Activated T-helper 2 cell treated with anti-CD3 and anti-CD28 coated beads, Interferon-gamma antibody, Interleukin-2, Interleukin-4, amounts not matched to agents 10 μg/mL and 5 μg/mL and 100 μg/mL, durations not matched to agents 14 hours and 24 hours and 36 hours (primary cell): ENCODE measurements at regions not wholly inside any gene's neighbourhood (a gene's known extent, or its start where the extent isn't known, plus 50 kb on each side); places are given as distances from the start of the nearest gene placed in this dataset.

Experiments used
- DNase-seq: peaks from one replicate; pipeline ENCODE4 v3.0.0; 2021; ENCODE audit warnings: low spot score
- H3K27ac Mint-ChIP-seq: one replicate; pipeline ENCODE4 v1.8.0; 2021; ENCODE audit warnings: mixed read lengths
- H3K27me3 Mint-ChIP-seq: one replicate; pipeline ENCODE4 v1.8.0; 2021; ENCODE audit warnings: low read depth, mixed read lengths
- H3K36me3 Mint-ChIP-seq: one replicate; pipeline ENCODE4 v1.8.0; 2021; ENCODE audit warnings: low read depth, mixed read lengths
- H3K4me1 Mint-ChIP-seq: one replicate; pipeline ENCODE4 v1.8.0; 2021; ENCODE audit warnings: low read depth, mixed read lengths
- H3K4me3 Mint-ChIP-seq: one replicate; pipeline ENCODE4 v1.8.0; 2021; ENCODE audit warnings: low read depth, mild to moderate bottlenecking, moderate library complexity, mixed read lengths
- H3K9me3 Mint-ChIP-seq: one replicate; pipeline ENCODE4 v1.8.0; 2021; ENCODE audit warnings: mixed read lengths
- intact Hi-C: fragments of 100-400 bp; cut with micrococcal nuclease; formaldehyde crosslinking; loops from one replicate; pipeline ENCODE4 v1.15.1; 2023

DNA sequence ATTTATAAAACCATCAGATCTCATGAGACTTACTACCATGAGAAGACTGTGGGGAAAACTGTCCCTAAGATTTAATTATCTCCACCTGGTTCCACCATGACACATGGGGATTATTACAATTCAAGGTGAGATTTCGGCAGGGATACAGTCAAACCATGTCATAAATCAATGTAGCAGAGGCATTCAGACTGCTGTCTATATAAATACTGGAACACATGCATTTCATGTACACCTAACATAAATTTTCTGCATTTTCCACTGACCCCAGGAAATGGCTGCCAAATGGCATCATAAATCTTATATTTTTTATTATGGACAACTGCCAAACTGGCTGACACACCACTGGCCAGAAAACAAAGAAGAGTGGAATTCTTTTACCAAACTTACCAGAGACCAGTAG is 755.1 kb upstream of the EPHA6 start:
- DNase-seq: no peak
- no peaks in the 10 kb centered on the region for H3K27me3 Mint-ChIP-seq
- intact Hi-C loops: no loop called here
- H3K4me1 Mint-ChIP-seq: no peaks in the 10 kb centered on the region
- peaks cover 29% of the 10 kb centered on the region for H3K9me3 Mint-ChIP-seq
- H3K4me3 Mint-ChIP-seq: no peak overlapping the region
- H3K36me3 Mint-ChIP-seq: no peaks in the 10 kb centered on the region
- no peak overlapping the region for H3K27ac Mint-ChIP-seq

DNA sequence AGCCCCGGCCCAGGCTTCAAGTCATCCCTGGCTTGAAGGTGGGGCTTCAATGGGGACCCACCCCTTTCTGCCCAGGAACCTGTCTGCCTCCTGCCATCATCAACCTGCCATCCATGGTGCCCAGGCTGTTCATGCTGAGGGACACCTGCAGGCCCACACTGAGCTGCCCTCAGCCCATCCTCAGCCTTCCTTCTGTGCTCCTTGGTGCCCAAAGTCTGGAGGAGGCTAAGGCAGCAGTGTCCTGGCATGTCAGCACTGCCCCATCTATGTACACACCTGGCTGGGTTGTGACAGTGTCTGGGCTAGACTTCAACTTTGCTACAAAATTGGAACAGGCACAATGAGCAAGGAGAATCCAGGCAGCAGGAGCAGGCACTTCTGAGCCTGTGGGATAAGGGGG is 745.3 kb upstream of the EPHA6 start:
- Mint-ChIP-seq H3K27ac (no peak overlapping the region), H3K27me3 (no peaks in the 10 kb centered on the region), H3K4me3 (no peak overlapping the region), H3K36me3 (no peaks in the 10 kb centered on the region), H3K4me1 (no peaks in the 10 kb centered on the region), H3K9me3 (peaks cover 16% of the 10 kb centered on the region)
- no peak for DNase-seq
- intact Hi-C loops: no loop called here

DNA sequence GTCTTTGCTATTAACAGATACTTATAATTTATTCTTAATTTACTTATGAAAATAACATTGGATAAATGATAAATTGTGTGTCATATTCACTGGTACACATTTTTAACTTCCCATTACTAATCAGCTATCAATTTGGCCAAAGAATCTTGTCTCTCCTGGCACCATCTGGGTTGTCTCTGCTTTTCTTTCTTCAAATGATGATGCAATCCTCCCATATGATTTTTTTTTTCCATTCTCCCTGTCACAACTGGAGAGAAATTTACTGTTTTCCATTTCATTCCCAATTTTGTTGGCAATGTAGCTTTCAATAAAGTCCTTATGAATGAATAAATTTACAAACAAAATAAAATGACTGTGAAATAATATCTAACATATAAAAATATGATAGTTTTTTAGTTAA is 743.7 kb upstream of the EPHA6 start:
- no peak overlapping the region for H3K27ac Mint-ChIP-seq
- no peak for DNase-seq
- H3K27me3 Mint-ChIP-seq: no peaks in the 10 kb centered on the region
- intact Hi-C loops: no loop called here
- H3K36me3 Mint-ChIP-seq: no peaks in the 10 kb centered on the region
- peaks cover 14% of the 10 kb centered on the region for H3K9me3 Mint-ChIP-seq
- no peak overlapping the region for H3K4me3 Mint-ChIP-seq
- H3K4me1 Mint-ChIP-seq: no peaks in the 10 kb centered on the region

DNA sequence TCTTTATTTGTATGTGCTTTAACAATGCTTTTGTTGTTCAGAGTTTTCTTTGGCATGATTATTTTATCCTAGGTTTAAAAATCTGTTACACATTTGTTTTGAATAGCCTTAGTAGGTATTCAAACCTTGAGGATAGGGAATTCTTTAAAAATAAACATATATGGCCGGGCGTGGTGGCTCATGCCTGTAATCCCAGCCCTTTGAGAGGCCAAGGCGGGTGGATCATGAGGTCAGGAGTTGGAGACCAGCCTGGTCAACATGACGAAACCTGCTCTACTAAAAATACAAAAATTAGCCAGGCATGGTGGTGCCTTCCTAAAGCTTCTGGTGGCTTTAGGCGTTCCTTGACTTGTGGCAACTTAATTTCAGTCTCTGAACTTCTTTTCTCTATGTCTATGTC is 743.3 kb upstream of the EPHA6 start:
- no peak overlapping the region for H3K4me3 Mint-ChIP-seq
- H3K9me3 Mint-ChIP-seq: peaks cover 18% of the 10 kb centered on the region
- no peaks in the 10 kb centered on the region for H3K36me3 Mint-ChIP-seq
- DNase-seq: no peak
- H3K27ac Mint-ChIP-seq: no peak overlapping the region
- H3K27me3 Mint-ChIP-seq: no peaks in the 10 kb centered on the region
- no peaks in the 10 kb centered on the region for H3K4me1 Mint-ChIP-seq
- intact Hi-C loops: no loop called here

DNA sequence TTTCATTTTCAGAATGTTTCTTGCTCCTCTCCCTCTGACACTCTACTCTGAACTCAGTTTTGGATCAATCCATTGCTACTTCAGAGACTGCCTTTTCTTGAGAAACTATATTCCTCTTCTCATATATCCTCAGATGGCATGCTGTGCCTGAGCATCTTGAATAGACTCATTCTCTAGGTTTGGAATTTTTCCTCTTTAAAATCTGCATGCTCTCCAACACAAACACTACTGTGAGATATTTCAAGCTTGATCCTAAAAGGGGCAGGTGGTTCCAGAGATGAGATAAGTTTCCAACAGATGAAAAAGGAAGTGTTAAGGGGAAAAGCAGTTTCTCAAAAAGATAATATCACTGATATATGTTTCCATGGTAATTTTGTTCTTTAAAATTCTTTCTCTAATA is 742.2 kb upstream of the EPHA6 start:
- Mint-ChIP-seq H3K27me3 (no peaks in the 10 kb centered on the region), H3K4me1 (no peaks in the 10 kb centered on the region), H3K9me3 (peaks cover 20% of the 10 kb centered on the region), H3K36me3 (no peaks in the 10 kb centered on the region), H3K4me3 (no peak overlapping the region), H3K27ac (no peak overlapping the region)
- DNase-seq: no peak
- intact Hi-C loops: no loop called here

DNA sequence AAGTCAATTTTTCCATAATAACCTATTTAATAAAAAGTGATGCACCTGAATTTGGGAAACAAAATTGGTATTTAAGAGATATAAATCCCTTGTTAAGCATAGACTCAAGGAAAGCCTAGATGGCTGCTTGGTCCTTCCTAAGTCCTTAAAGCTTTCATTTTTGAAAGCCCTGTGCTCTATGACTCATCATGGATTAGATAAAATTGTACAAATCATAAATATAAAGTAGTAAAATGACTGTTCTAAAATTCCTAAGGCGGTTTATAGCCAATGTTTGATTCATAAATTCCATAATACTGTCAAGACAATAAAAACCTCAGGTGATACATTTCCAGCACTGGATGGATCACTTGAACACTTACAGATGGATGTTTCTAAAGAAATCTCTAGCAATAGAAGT is 730.8 kb upstream of the EPHA6 start:
- Mint-ChIP-seq H3K36me3 (no peaks in the 10 kb centered on the region), H3K4me3 (no peak overlapping the region), H3K27me3 (no peaks in the 10 kb centered on the region), H3K4me1 (no peaks in the 10 kb centered on the region), H3K9me3 (peaks cover 14% of the 10 kb centered on the region), H3K27ac (no peak overlapping the region)
- intact Hi-C loops: no loop called here
- no peak for DNase-seq

DNA sequence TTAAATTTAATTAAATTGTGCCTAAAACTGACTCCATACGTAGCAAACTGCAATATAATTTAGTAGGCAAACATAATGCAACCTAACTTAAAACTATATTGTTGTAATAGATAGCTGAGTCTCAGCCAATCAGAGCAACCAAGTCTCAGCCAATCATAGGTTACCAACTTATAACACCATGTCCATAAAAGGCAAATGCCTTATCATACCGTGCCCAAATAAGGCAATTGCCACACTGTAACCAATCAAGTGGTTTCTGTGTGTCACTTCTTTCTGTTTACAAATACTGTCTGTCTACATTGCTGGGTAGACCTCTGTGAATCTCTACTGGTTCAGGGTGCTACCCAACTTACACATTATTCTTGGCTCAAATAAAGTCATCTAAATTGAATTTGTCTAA is 728.4 kb upstream of the EPHA6 start:
- intact Hi-C loops: no loop called here
- no peak for DNase-seq
- Mint-ChIP-seq H3K4me1 (no peaks in the 10 kb centered on the region), H3K27ac (no peak overlapping the region), H3K36me3 (no peaks in the 10 kb centered on the region), H3K9me3 (peaks cover 16% of the 10 kb centered on the region), H3K27me3 (no peaks in the 10 kb centered on the region), H3K4me3 (no peak overlapping the region)

DNA sequence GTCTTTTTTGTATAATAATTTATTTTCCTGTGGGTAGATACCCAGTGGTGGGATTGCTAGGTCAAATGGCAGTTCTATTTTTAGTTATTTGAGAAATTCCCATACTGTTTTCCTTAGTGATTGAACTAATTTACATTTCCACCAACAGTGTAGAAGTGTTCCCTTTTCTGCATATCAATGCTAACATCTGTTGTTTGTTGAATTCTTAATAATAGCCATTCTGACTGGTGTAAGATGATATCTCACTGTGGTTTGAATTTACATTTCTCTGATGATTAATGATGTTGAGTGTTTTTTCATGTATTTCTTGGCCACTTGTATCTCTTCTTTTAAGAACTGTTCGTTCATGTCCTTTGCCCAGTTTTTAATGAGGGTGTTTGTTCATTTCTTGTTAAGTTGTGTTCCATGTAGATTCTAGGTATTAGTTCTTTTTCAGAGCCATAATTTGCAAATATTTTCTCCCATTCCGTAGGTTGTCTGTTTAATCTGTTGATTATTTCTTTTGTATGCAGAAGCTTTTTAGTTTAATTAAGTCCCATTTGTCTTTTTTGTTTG is 713.3 kb upstream of the EPHA6 start:
- Mint-ChIP-seq H3K27me3 (no peaks in the 10 kb centered on the region), H3K4me3 (no peak overlapping the region), H3K27ac (no peak overlapping the region), H3K36me3 (no peaks in the 10 kb centered on the region), H3K9me3 (peaks cover 15% of the 10 kb centered on the region), H3K4me1 (no peaks in the 10 kb centered on the region)
- DNase-seq: no peak
- intact Hi-C loops: no loop called here

DNA sequence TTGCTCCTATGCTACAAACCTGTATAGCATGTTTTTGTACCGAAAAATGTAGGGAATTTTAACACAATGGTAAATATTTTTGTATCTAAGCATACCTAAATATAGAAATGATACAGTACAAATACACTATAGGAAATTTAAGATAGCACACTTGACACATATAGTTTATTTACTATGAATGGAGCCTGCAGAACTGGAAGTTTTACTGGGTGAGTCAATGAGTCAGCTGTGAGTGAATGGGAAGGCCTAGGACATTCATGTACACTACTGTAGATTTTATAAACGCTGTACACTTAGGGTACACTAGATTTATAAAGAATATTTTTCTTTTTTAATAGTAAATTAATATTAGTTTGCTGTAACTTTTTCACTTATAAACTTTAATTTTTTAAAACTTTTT is 707.7 kb upstream of the EPHA6 start:
- Mint-ChIP-seq H3K27ac (no peak overlapping the region), H3K9me3 (peaks cover 14% of the 10 kb centered on the region), H3K4me3 (no peak overlapping the region), H3K36me3 (no peaks in the 10 kb centered on the region), H3K4me1 (no peaks in the 10 kb centered on the region), H3K27me3 (no peaks in the 10 kb centered on the region)
- intact Hi-C loops: no loop called here
- DNase-seq: no peak
